ENCODE measurements at regions not wholly inside any gene's neighbourhood (a gene's known extent, or its start where the extent isn't known, plus 50 kb on each side); places are given as distances from the start of the nearest gene placed in this dataset.

- TF ChIP-seq CTCF (IDR thresholded peaks at IDR 0.05; ENCODE audit: control extremely low read depth in 1 of 3, insufficient read depth in 1 of 3, low read depth in 1 of 3, low read length in 3 of 3) = no peak
- TF ChIP-seq POLR2A (IDR thresholded peaks at IDR 0.05; ENCODE audit: control extremely low read depth in 1 of 2, low read depth in 2 of 2, low read length in 2 of 2) = no peak
- no peak for TF ChIP-seq EZH2 (IDR thresholded peaks at IDR 0.05; ENCODE audit: low read depth, low read length, severe bottlenecking)
- TF ChIP-seq SIN3A (conservative IDR thresholded peaks at IDR 0.05 in 1 of 2, IDR thresholded peaks at IDR 0.05 in 1 of 2; ENCODE audit: low read depth in 1 of 2, low read length in 2 of 2) = no peak
- TF ChIP-seq JUN (IDR thresholded peaks at IDR 0.05; ENCODE audit: low read depth, low read length) = no peak
- no peak for TF ChIP-seq BCL11A (IDR thresholded peaks at IDR 0.05; ENCODE audit: low read depth in 2 of 2, low read length in 2 of 2)
- TF ChIP-seq RAD21 (IDR thresholded peaks at IDR 0.05 in 1 of 2, conservative IDR thresholded peaks at IDR 0.05 in 1 of 2; ENCODE audit: low read depth in 2 of 2, low read length in 2 of 2) = no peak
- TF ChIP-seq SRF (IDR thresholded peaks at IDR 0.05; ENCODE audit: low read depth, low read length) = no peak
- TF ChIP-seq POLR2AphosphoS5 (IDR thresholded peaks at IDR 0.05; ENCODE audit: low read depth, low read length) = no peak
- TF ChIP-seq EP300 (IDR thresholded peaks at IDR 0.05; ENCODE audit: borderline replicate concordance in 1 of 2, low read depth in 2 of 2, low read length in 2 of 2) = no peak
- TF ChIP-seq ATF3 (IDR thresholded peaks at IDR 0.05; ENCODE audit: insufficient read depth, low read depth, low read length) = no peak
- TF ChIP-seq CBX5 (IDR thresholded peaks at IDR 0.05; ENCODE audit: low read depth, low read length) = no peak
- TF ChIP-seq NANOG (IDR thresholded peaks at IDR 0.05; ENCODE audit: insufficient read depth, low read depth, low read length, poor library complexity, severe bottlenecking) = no peak
Measured at GRCh38 chr5:133707629-133708028, 95.3 kb upstream of the FSTL4 start.
